HG03097 (cell line): ENCODE measurements at regions not wholly inside any gene's neighbourhood (a gene's known extent, or its start where the extent isn't known, plus 50 kb on each side); places are given as distances from the start of the nearest gene placed in this dataset.

Source experiments
- ATAC-seq: cut with Tn5 transposase; IDR thresholded peaks from one replicate; pipeline ENCODE4 v1.9.1; 2021; ENCODE audit not compliant: unreplicated experiment, low FRiP score

DNA sequence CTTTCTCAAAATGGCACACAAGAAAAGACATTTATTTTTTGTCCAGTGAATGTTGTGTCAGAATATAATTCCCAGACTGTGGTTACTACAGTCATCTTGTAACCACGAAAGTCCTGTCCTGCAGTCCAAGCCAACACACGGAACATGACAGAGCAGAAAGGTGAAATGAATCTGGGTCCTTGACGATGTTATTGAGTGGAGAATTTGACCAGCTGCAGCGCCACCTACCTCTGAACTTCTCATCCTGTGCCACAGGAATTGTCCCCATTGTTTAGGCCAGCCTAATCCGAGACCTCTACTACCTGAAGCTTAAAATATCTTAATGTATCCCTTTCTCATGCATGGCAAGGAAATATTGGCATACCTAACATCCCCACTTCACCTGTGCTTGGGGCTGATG lies 64.1 kb upstream of the OTX2 start:
- no peak for ATAC-seq

- ATAC-seq: no peak
These were observed 60.1 kb upstream of the OTX2 start for GRCh38 chr14:56870336-56870735.

DNA sequence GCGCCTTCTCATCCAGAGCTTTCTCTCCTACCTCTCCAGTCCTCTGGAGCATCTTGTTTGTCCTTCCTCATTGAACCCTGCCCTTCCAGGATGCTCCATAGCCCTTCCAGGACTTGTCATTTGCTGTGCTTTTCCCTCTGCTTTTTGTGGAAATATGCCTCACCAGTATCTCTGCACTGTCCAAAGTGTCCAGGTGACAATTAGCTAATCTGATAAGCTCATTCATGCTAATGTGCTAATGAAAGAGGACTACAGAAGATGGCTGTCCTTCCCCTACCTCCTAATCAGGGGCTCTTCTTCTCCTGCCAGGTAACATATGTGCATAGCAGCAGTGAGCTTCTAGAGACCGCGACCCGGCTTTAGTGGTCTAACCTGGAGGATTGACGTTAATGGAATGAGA lies 58.4 kb upstream of the OTX2 start:
- no peak for ATAC-seq

- no peak for ATAC-seq
These were observed 52.6 kb upstream of the OTX2 start for GRCh38 chr14:56862836-56863235.

DNA sequence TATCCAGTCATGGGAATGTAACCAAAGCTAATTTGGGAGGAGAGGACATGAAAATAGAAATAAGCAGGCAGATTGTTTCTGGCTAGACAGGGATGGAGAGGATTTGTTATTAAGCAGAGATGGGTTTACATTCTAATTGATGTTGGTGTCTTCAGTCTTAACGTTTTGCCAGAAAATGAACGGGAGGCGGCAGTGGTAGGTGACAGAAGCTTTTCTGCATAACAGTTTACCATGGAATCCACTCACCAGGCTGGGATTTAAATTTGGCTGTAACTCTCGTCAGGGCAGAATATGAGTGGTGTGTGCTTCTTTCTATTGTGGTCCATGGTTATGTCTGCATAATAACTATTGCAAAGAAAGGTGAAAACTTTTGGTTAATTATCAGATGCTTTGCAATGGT lies 50.2 kb upstream of the OTX2 start:
- no peak for ATAC-seq
